Ectodermal cell (in vitro differentiated cells): ENCODE measurements at regions not wholly inside any gene's neighbourhood (a gene's known extent, or its start where the extent isn't known, plus 50 kb on each side); places are given as distances from the start of the nearest gene placed in this dataset.

Source experiments
- H3K27ac ChIP-seq: 2 replicates; pipeline ENCODE4 v1.7.0; 2013; ENCODE audit warnings: mild to moderate bottlenecking, low read depth, low read length; ENCODE audit not compliant: insufficient read depth, poor library complexity, severe bottlenecking
- H3K27me3 ChIP-seq: 2 replicates; pipeline ENCODE4 v1.7.0; 2013; ENCODE audit warnings: mild to moderate bottlenecking, low read length; ENCODE audit not compliant: insufficient read depth, control insufficient read depth, poor library complexity, severe bottlenecking
- H3K36me3 ChIP-seq: one replicate; pipeline ENCODE4 v1.7.0; 2013; ENCODE audit warnings: low read length; ENCODE audit not compliant: control insufficient read depth, insufficient read depth
- H3K4me1 ChIP-seq: one replicate; pipeline ENCODE4 v1.7.0; 2013; ENCODE audit warnings: low read length; ENCODE audit not compliant: control insufficient read depth, insufficient read depth
- H3K4me3 ChIP-seq: 2 replicates; pipeline ENCODE4 v1.7.0; 2013; ENCODE audit warnings: low read depth, low read length, control low read depth; ENCODE audit not compliant: insufficient read depth
- H3K9me3 ChIP-seq: 2 replicates; pipeline ENCODE4 v1.7.0; 2013; ENCODE audit warnings: mild to moderate bottlenecking, low read length, moderate library complexity; ENCODE audit not compliant: control insufficient read depth
- WGBS, 2 experiments: methylation state at CpG; one replicate each; pipeline ENCODE4 v1.1.7; 2013; ENCODE audit warnings: missing lambda C conversion rate in 2 of 2; 5-methylcytosine and 5-hydroxymethylcytosine counted together

GRCh38 chr11:19577976-19578619 is 134.5 kb upstream of the NAV2 start:
- Histone ChIP-seq H3K4me1 (peaks cover 4% of the 10 kb centered on the region), H3K9me3 (no peaks in the 10 kb centered on the region), H3K4me3 (no peak overlapping the region), H3K27ac (no peak overlapping the region), H3K36me3 (no peaks in the 10 kb centered on the region), H3K27me3 (no peaks in the 10 kb centered on the region)
- WGBS, 2 experiments: 78% methylated on average over 9 of the region's 9 CpGs

GRCh38 chr11:19577391-19577975 is 135.2 kb upstream of the NAV2 start:
- H3K27me3 ChIP-seq: no peaks in the 10 kb centered on the region
- peaks cover 4% of the 10 kb centered on the region for H3K4me1 ChIP-seq
- H3K9me3 ChIP-seq: no peaks in the 10 kb centered on the region
- no peak overlapping the region for H3K27ac ChIP-seq
- 88 to 90% methylated on average over 8 of the region's 8 CpGs for WGBS, 2 experiments
- no peaks in the 10 kb centered on the region for H3K36me3 ChIP-seq
- no peak overlapping the region for H3K4me3 ChIP-seq

DNA sequence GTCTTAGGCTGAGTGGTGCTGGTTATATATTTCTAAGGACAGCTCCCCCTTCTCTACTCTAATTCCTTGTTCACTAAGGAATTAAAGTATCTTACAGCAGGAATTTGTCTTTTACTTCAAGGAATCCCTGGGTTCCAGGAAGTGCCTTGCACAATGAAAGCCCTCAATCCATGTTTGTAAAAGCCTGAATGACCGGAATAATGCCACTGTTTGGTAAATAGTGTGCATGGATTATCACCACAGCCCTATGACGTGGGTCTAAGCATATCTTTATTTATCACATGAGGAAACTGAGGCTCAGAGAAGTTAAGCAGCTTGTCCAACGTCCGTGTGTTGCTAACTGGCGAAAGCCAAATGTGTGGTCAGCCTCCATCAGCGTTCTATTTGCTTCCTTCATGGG is 135.7 kb upstream of the NAV2 start:
- 91 to 95% methylated on average over 6 of the region's 6 CpGs for WGBS, 2 experiments
- peaks cover 4% of the 10 kb centered on the region for H3K4me1 ChIP-seq
- H3K27ac ChIP-seq: no peak overlapping the region

GRCh38 chr11:19576054-19576453 is 136.6 kb upstream of the NAV2 start:
- Histone ChIP-seq H3K36me3 (no peaks in the 10 kb centered on the region), H3K4me1 (peaks cover 4% of the 10 kb centered on the region), H3K9me3 (no peaks in the 10 kb centered on the region), H3K27me3 (no peaks in the 10 kb centered on the region), H3K4me3 (no peak overlapping the region), H3K27ac (no peak overlapping the region)
- WGBS, 2 experiments: 90 to 94% methylated on average over 2 of the region's 3 CpGs

More for the DNA sequence above, 135.7 kb upstream of the NAV2 start:
- H3K36me3 ChIP-seq: no peaks in the 10 kb centered on the region
- H3K9me3 ChIP-seq: no peaks in the 10 kb centered on the region
- H3K4me3 ChIP-seq: no peak overlapping the region
- H3K27me3 ChIP-seq: no peaks in the 10 kb centered on the region

GRCh38 chr11:19574916-19575315 is 137.7 kb upstream of the NAV2 start:
- 63 to 64% methylated on average over 3 of the region's 3 CpGs for WGBS, 2 experiments
- H3K9me3 ChIP-seq: no peaks in the 10 kb centered on the region
- no peaks in the 10 kb centered on the region for H3K27me3 ChIP-seq
- H3K36me3 ChIP-seq: no peaks in the 10 kb centered on the region
- peaks cover 4% of the 10 kb centered on the region for H3K4me1 ChIP-seq
- H3K4me3 ChIP-seq: no peak overlapping the region
- no peak overlapping the region for H3K27ac ChIP-seq

DNA sequence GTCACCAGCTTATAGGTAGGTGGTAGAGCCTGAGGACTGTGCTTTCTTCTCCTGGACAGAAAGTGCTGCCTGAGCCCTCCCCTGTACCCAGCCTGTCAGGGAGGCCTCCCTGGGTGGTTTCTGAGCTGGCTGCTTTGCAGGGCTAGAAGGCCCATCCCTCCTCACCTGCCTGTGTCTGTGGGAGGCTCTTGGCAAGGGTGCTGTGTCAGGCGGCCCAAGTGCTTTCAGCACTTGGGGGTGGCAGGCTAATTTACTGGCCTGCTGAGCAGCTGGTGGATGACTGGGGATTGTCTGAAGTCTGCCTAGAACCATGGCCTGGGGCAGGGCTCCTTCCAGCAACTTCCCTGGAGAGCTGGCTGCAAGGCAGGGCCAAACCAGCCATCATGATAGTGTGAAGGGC is 139.0 kb upstream of the NAV2 start:
- Histone ChIP-seq H3K36me3 (no peaks in the 10 kb centered on the region), H3K4me1 (peaks cover 4% of the 10 kb centered on the region), H3K27ac (no peak overlapping the region), H3K4me3 (no peak overlapping the region), H3K27me3 (no peaks in the 10 kb centered on the region), H3K9me3 (no peaks in the 10 kb centered on the region)
- 83 to 86% methylated on average over 1 of the region's 1 CpG for WGBS, 2 experiments

GRCh38 chr11:19571906-19572305 is 140.7 kb upstream of the NAV2 start:
- H3K36me3 ChIP-seq: no peaks in the 10 kb centered on the region
- no peaks in the 10 kb centered on the region for H3K9me3 ChIP-seq
- no peaks in the 10 kb centered on the region for H3K27me3 ChIP-seq
- H3K4me1 ChIP-seq: no peaks in the 10 kb centered on the region
- no peak overlapping the region for H3K4me3 ChIP-seq
- no peak overlapping the region for H3K27ac ChIP-seq
- WGBS, 2 experiments: 94 to 96% methylated on average over 4 of the region's 4 CpGs

GRCh38 chr11:19570889-19571288 is 141.7 kb upstream of the NAV2 start:
- WGBS, 2 experiments: 100% methylated on average over 1 of the region's 1 CpG
- Histone ChIP-seq H3K27ac (no peak overlapping the region), H3K4me1 (no peaks in the 10 kb centered on the region), H3K9me3 (no peaks in the 10 kb centered on the region), H3K36me3 (no peaks in the 10 kb centered on the region), H3K27me3 (no peaks in the 10 kb centered on the region), H3K4me3 (no peak overlapping the region)

- WGBS, 2 experiments: 92 to 94% methylated on average over 3 of the region's 3 CpGs
- Histone ChIP-seq H3K9me3 (no peaks in the 10 kb centered on the region), H3K27ac (no peak overlapping the region), H3K27me3 (no peaks in the 10 kb centered on the region), H3K36me3 (no peaks in the 10 kb centered on the region), H3K4me1 (no peaks in the 10 kb centered on the region), H3K4me3 (no peak overlapping the region)
These were observed 144.6 kb upstream of the NAV2 start for GRCh38 chr11:19567996-19568395.

GRCh38 chr11:19566583-19567379 is 145.9 kb upstream of the NAV2 start:
- H3K4me1 ChIP-seq: no peaks in the 10 kb centered on the region
- 91 to 93% methylated on average over 4 to 5 of the region's 5 CpGs for WGBS, 2 experiments
- no peak overlapping the region for H3K27ac ChIP-seq
- no peaks in the 10 kb centered on the region for H3K36me3 ChIP-seq
- H3K9me3 ChIP-seq: no peaks in the 10 kb centered on the region
- no peak overlapping the region for H3K4me3 ChIP-seq
- H3K27me3 ChIP-seq: no peaks in the 10 kb centered on the region
